A673 (cell line): ENCODE measurements at regions not wholly inside any gene's neighbourhood (a gene's known extent, or its start where the extent isn't known, plus 50 kb on each side); places are given as distances from the start of the nearest gene placed in this dataset.

Experiments used
- BruUV-seq: library from RNA; stranded (reverse); fragments of 400-500 nt; replicated peaks from 2 replicates; lab custom pipeline; 2021; lab: Mats Ljungman, UMichigan
- CTCF ChIA-PET: fragments of 300-600 bp; sonication (Branson Sonifier 250); formaldehyde crosslinking; loops from one replicate; lab custom pipeline; 2022; ENCODE audit warnings: antibody characterized with exemption; lab: Charles Lee
- POLR2A ChIA-PET: fragments of 300-600 bp; sonication (Branson Sonifier 250); formaldehyde crosslinking; loops from one replicate; lab custom pipeline; 2022; ENCODE audit warnings: antibody characterized with exemption; ENCODE audit not compliant: low non-redundant PET; lab: Charles Lee
- DNase-seq: peaks from one replicate; pipeline ENCODE4 v3.0.0-alpha.2; 2015; ENCODE audit warnings: low spot score
- H3K27ac ChIP-seq: fragments of 200-600 bp; sonication (generic); 2 replicates; pipeline ENCODE4 v1.5.1; 2016; ENCODE audit warnings: mixed run types, low read depth, mild to moderate bottlenecking, mixed read lengths, antibody characterized with exemption, low read length; ENCODE audit not compliant: poor library complexity, severe bottlenecking
- H3K27me3 ChIP-seq: fragments of 200-600 bp; sonication (generic); replicated peaks from 2 replicates; pipeline ENCODE4 v1.6.1; 2017; ENCODE audit warnings: mixed run types, low read depth, mild to moderate bottlenecking, mixed read lengths, antibody characterized with exemption, low read length; ENCODE audit not compliant: insufficient read depth, poor library complexity
- H3K36me3 ChIP-seq: fragments of 200-600 bp; sonication (generic); 2 replicates; pipeline ENCODE4 v1.6.1; 2016; ENCODE audit warnings: mixed run types, mild to moderate bottlenecking, mixed read lengths, antibody characterized with exemption, low read length; ENCODE audit not compliant: insufficient read depth, poor library complexity, severe bottlenecking
- H3K4me1 ChIP-seq: fragments of 200-600 bp; sonication (generic); 2 replicates; pipeline ENCODE4 v1.6.1; 2017; ENCODE audit warnings: mixed run types, mild to moderate bottlenecking, mixed read lengths, antibody characterized with exemption, low read length; ENCODE audit not compliant: insufficient read depth, poor library complexity, severe bottlenecking
- H3K4me3 ChIP-seq: fragments of 200-600 bp; sonication (generic); 2 replicates; pipeline ENCODE4 v1.5.1; 2016; ENCODE audit warnings: low read depth, mixed run types, mild to moderate bottlenecking, mixed read lengths, low read length; ENCODE audit not compliant: poor library complexity, severe bottlenecking
- H3K9me3 ChIP-seq: fragments of 200-600 bp; sonication (generic); 2 replicates; pipeline ENCODE4 v1.6.1; 2016; ENCODE audit warnings: mixed run types, low read depth, mild to moderate bottlenecking, mixed read lengths, antibody characterized with exemption, low read length; ENCODE audit not compliant: poor library complexity, severe bottlenecking
- EZH2 ChIP-seq: fragments of 200-600 bp; sonication (generic); IDR thresholded peaks from 2 replicates; pipeline ENCODE4 v1.6.1; 2017; ENCODE audit warnings: borderline replicate concordance, low read depth, mild to moderate bottlenecking, mixed read lengths, antibody characterized with exemption, low read length; ENCODE audit not compliant: poor library complexity, severe bottlenecking
- intact Hi-C: fragments of 100-400 bp; cut with micrococcal nuclease; formaldehyde crosslinking; loops from one replicate; pipeline ENCODE4 v1.10.0; 2022; ENCODE audit not compliant: unreplicated experiment
- TF ChIP-seq, protein P1 (sequence below): fragments of 300-800, 200-600 bp; sonication (generic); conservative IDR thresholded peaks from 2 replicates; pipeline ENCODE4 v1.5.1; 2017; ENCODE audit warnings: low read depth, mild to moderate bottlenecking, antibody characterized with exemption, low read length, moderate library complexity, mixed read lengths

- H3K9me3 ChIP-seq = no peaks in the 10 kb centered on the region
- no peaks in the 10 kb centered on the region for H3K36me3 ChIP-seq
- TF ChIP-seq, protein P1, sequence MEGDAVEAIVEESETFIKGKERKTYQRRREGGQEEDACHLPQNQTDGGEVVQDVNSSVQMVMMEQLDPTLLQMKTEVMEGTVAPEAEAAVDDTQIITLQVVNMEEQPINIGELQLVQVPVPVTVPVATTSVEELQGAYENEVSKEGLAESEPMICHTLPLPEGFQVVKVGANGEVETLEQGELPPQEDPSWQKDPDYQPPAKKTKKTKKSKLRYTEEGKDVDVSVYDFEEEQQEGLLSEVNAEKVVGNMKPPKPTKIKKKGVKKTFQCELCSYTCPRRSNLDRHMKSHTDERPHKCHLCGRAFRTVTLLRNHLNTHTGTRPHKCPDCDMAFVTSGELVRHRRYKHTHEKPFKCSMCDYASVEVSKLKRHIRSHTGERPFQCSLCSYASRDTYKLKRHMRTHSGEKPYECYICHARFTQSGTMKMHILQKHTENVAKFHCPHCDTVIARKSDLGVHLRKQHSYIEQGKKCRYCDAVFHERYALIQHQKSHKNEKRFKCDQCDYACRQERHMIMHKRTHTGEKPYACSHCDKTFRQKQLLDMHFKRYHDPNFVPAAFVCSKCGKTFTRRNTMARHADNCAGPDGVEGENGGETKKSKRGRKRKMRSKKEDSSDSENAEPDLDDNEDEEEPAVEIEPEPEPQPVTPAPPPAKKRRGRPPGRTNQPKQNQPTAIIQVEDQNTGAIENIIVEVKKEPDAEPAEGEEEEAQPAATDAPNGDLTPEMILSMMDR = no peak
- TF ChIP-seq EZH2 = no peak
- no peaks in the 10 kb centered on the region for H3K27me3 ChIP-seq
- H3K4me3 ChIP-seq = no peak overlapping the region
- no peak for DNase-seq
- H3K4me1 ChIP-seq = peaks cover 14% of the 10 kb centered on the region
- ChIA-PET POLR2A (no interaction called here), CTCF (interaction anchor here (0.7 kb wide), 1 partner anchor 252 kb away, joined by 4 read pairs; no protein-coding TSS in a partner anchor)
- intact Hi-C loops = no loop called here
- no peak overlapping the region for H3K27ac ChIP-seq
- no TSS peak for BruUV-seq
These were observed 52.9 kb upstream of the DLK1 start for GRCh38 chr14:100673807-100674154.

GRCh38 chr14:100674428-100674827, 52.3 kb upstream of the DLK1 start:
- no TSS peak for BruUV-seq
- intact Hi-C loops = no loop called here
- no peak overlapping the region for H3K27ac ChIP-seq
- no peaks in the 10 kb centered on the region for H3K27me3 ChIP-seq
- H3K9me3 ChIP-seq = no peaks in the 10 kb centered on the region
- CTCF ChIA-PET = no interaction called here
- no peak overlapping the region for H3K4me3 ChIP-seq
- H3K36me3 ChIP-seq = no peaks in the 10 kb centered on the region
- POLR2A ChIA-PET = no interaction called here
- peaks cover 14% of the 10 kb centered on the region for H3K4me1 ChIP-seq
- TF ChIP-seq EZH2 = no peak
- TF ChIP-seq, protein P1 = no peak
- no peak for DNase-seq

DNA sequence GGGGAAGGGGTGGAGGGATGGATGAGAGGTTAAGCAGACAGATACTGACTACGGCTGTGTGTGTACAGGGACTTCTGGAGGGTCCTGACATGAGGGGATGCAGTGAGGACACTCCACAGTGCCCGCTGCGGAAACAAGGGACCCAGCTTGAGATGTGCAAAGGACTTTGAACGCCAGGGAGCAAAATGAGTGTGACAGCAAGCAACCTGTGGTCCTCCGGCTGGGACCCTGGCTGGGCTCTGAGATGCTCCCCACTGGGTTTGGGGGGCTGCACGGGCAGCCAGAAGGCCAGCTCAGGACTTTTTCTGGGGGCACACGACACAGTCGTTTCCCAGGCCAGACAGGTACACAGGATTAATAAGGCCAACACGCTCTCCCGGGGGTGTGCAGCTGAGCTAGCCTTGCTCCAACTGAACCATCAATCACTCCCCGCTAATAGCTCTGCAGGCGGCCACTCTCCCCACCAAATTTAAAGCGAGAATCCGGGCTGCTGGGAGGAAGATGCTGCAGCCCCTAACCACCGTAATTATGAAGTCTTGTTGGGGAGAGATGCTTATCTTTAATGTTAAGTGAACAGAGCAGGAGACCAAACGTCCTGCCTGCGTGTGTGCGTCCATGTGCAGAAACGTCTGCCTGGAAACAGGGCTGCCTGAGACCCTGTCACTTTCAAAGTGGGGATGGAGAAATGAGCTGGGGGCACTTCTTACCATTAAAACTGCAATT, 51.6 kb upstream of the DLK1 start:
- DNase-seq = no peak
- Histone ChIP-seq H3K27me3 (no peaks in the 10 kb centered on the region), H3K9me3 (no peaks in the 10 kb centered on the region), H3K4me1 (peaks cover 14% of the 10 kb centered on the region), H3K27ac (no peak overlapping the region), H3K4me3 (no peak overlapping the region), H3K36me3 (no peaks in the 10 kb centered on the region)
- no peak for TF ChIP-seq EZH2
- TF ChIP-seq, protein P1 = no peak
- BruUV-seq = no TSS peak
- intact Hi-C loops = no loop called here
- CTCF ChIA-PET = no interaction called here
- POLR2A ChIA-PET = no interaction called here
